OCI-LY7 (cell line): ENCODE measurements at regions not wholly inside any gene's neighbourhood (a gene's known extent, or its start where the extent isn't known, plus 50 kb on each side); places are given as distances from the start of the nearest gene placed in this dataset.

Source experiments
- CTCF ChIP-seq: fragments of 200-600 bp; sonication (generic); conservative IDR thresholded peaks from 2 replicates; pipeline ENCODE4 v1.5.1; 2014; ENCODE audit warnings: mild to moderate bottlenecking, antibody characterized with exemption, low read length, moderate library complexity, mixed read lengths
- EZH2phosphoT487 ChIP-seq: fragments of 200-600 bp; sonication (generic); IDR thresholded peaks from 2 replicates; pipeline ENCODE4 v1.6.1; 2018; ENCODE audit warnings: low read depth, borderline replicate concordance, mild to moderate bottlenecking, mixed run types, antibody characterized with exemption, low read length, moderate library complexity, mixed read lengths

- no peak for TF ChIP-seq CTCF
- TF ChIP-seq EZH2phosphoT487: no peak
Measured at GRCh38 chr2:122186761-122187222, 431.3 kb downstream of the TSN start.
